SU-DHL-6 (cell line): ENCODE measurements at regions not wholly inside any gene's neighbourhood (a gene's known extent, or its start where the extent isn't known, plus 50 kb on each side); places are given as distances from the start of the nearest gene placed in this dataset.

Experiments used
- H2AFZ ChIP-seq: fragments of 200-600 bp; sonication (generic); 2 replicates; pipeline ENCODE4 v1.6.1; 2014; ENCODE audit warnings: low read depth, mild to moderate bottlenecking, moderate library complexity, mixed read lengths, antibody characterized with exemption, low read length; ENCODE audit not compliant: severe bottlenecking
- H3F3A ChIP-seq: fragments of 200-600 bp; shearing (Covaris generic); 2 replicates; pipeline ENCODE4 v1.6.0; 2016; ENCODE audit warnings: antibody characterized with exemption, mild to moderate bottlenecking; ENCODE audit not compliant: insufficient read depth
- H3K27ac ChIP-seq: fragments of 200-600 bp; sonication (generic); 2 replicates; pipeline ENCODE4 v1.5.1; 2016; ENCODE audit warnings: low read depth, mild to moderate bottlenecking, low read length, moderate library complexity, mixed read lengths
- H3K27me3 ChIP-seq: fragments of 200-600 bp; sonication (generic), shearing (Covaris generic); 2 replicates; pipeline ENCODE4 v1.6.0; 2014; ENCODE audit warnings: mild to moderate bottlenecking, low read length
- H3K36me3 ChIP-seq: fragments of 200-600 bp; sonication (generic); 2 replicates; pipeline ENCODE4 v1.6.1; 2014; ENCODE audit warnings: mild to moderate bottlenecking, low read length, mixed read lengths
- H3K4me2 ChIP-seq: fragments of 300-600, 200-600 bp; shearing (Covaris generic), sonication (generic); 2 replicates; pipeline ENCODE4 v1.6.0; 2014; ENCODE audit warnings: low read length, low read depth, mild to moderate bottlenecking; ENCODE audit not compliant: poor library complexity, severe bottlenecking
- H3K4me3 ChIP-seq: fragments of 200-600 bp; sonication (generic); 2 replicates; pipeline ENCODE4 v1.5.1; 2014; ENCODE audit warnings: antibody characterized with exemption, low read length, mild to moderate bottlenecking, mixed read lengths; ENCODE audit not compliant: insufficient read depth, poor library complexity, severe bottlenecking
- H3K79me2 ChIP-seq: fragments of 200-600 bp; sonication (generic); 2 replicates; pipeline ENCODE4 v1.6.1; 2014; ENCODE audit warnings: mild to moderate bottlenecking, low read length, moderate library complexity; ENCODE audit not compliant: insufficient read depth
- H3K9ac ChIP-seq: fragments of 200-600 bp; sonication (generic); 2 replicates; pipeline ENCODE4 v1.7.0; 2014; ENCODE audit warnings: mild to moderate bottlenecking, low read length
- H3K9me2 ChIP-seq: fragments of 200-600 bp; sonication (generic); replicated peaks from 2 replicates; pipeline ENCODE4 v1.6.1; 2014; ENCODE audit warnings: low read length; ENCODE audit not compliant: insufficient read depth
- H3K9me3 ChIP-seq: fragments of 200-600 bp; sonication (generic); 2 replicates; pipeline ENCODE4 v1.6.1; 2014; ENCODE audit warnings: low read length, mixed read lengths; ENCODE audit not compliant: insufficient read depth
- H4K20me1 ChIP-seq: fragments of 200-600 bp; sonication (generic); 2 replicates; pipeline ENCODE4 v1.6.1; 2014; ENCODE audit warnings: low read depth, mild to moderate bottlenecking, antibody characterized with exemption, low read length, moderate library complexity, mixed read lengths
- CTCF ChIP-seq: fragments of 200-600 bp; sonication (generic); IDR thresholded peaks from one replicate; pipeline ENCODE4 v1.5.1; 2017; ENCODE audit warnings: antibody characterized with exemption, mild to moderate bottlenecking, low read length, moderate library complexity; ENCODE audit not compliant: insufficient read depth, poor library complexity, severe bottlenecking
- EZH2phosphoT487 ChIP-seq: fragments of 200-600 bp; sonication (generic), shearing (Covaris generic); conservative IDR thresholded peaks from 2 replicates; pipeline ENCODE4 v1.6.1; 2018; ENCODE audit warnings: mild to moderate bottlenecking, antibody characterized with exemption, low read length, moderate library complexity, mixed read lengths

GRCh38 chr4:179415847-179416223 is 1973.6 kb upstream of the AGA start:
- no peaks in the 10 kb centered on the region for H4K20me1 ChIP-seq
- TF ChIP-seq EZH2phosphoT487 (no peak), CTCF (no peak)
- no peaks in the 10 kb centered on the region for H3K79me2 ChIP-seq
- no peak overlapping the region for H3K4me2 ChIP-seq
- H3K36me3 ChIP-seq, result no peaks in the 10 kb centered on the region
- H3K9me2 ChIP-seq, result 0 out of 2 replicates have a peak, but pooled peaks cover 3% of the 10 kb centered on the region
- H3K27me3 ChIP-seq, result no peaks in the 10 kb centered on the region
- no peak overlapping the region for H3K4me3 ChIP-seq
- H3K9ac ChIP-seq, result no peak overlapping the region
- no peak overlapping the region for H2AFZ ChIP-seq
- no peak overlapping the region for H3K27ac ChIP-seq
- no peaks in the 10 kb centered on the region for H3F3A ChIP-seq
- H3K9me3 ChIP-seq, result no peaks in the 10 kb centered on the region

GRCh38 chr4:179417357-179417756 is 1975.1 kb upstream of the AGA start:
- Histone ChIP-seq H3K27me3 (no peaks in the 10 kb centered on the region), H3K4me3 (no peak overlapping the region), H3K36me3 (no peaks in the 10 kb centered on the region; the same call in 1 of the 2 replicates), H3K9me3 (no peaks in the 10 kb centered on the region), H3K9ac (no peak overlapping the region), H3K9me2 (0 out of 2 replicates have a peak, but pooled peaks cover 3% of the 10 kb centered on the region), H3F3A (no peaks in the 10 kb centered on the region), H2AFZ (no peak overlapping the region), H3K79me2 (no peaks in the 10 kb centered on the region), H3K27ac (no peak overlapping the region), H3K4me2 (no peak overlapping the region), H4K20me1 (no peaks in the 10 kb centered on the region)
- TF ChIP-seq CTCF (no peak), EZH2phosphoT487 (no peak)

- H3K27me3 ChIP-seq, result no peaks in the 10 kb centered on the region
- H3F3A ChIP-seq, result no peaks in the 10 kb centered on the region
- TF ChIP-seq EZH2phosphoT487 (no peak), CTCF (no peak)
- H4K20me1 ChIP-seq, result no peaks in the 10 kb centered on the region
- H3K9me2 ChIP-seq, result no peaks in the 10 kb centered on the region
- H2AFZ ChIP-seq, result no peak overlapping the region
- no peaks in the 10 kb centered on the region for H3K79me2 ChIP-seq
- no peak overlapping the region for H3K27ac ChIP-seq
- H3K9ac ChIP-seq, result no peak overlapping the region
- no peaks in the 10 kb centered on the region for H3K36me3 ChIP-seq
- no peak overlapping the region for H3K4me3 ChIP-seq
- no peak overlapping the region for H3K4me2 ChIP-seq
- no peaks in the 10 kb centered on the region for H3K9me3 ChIP-seq
Observed at GRCh38 chr4:179437962-179438361, 1995.7 kb upstream of the AGA start.

DNA sequence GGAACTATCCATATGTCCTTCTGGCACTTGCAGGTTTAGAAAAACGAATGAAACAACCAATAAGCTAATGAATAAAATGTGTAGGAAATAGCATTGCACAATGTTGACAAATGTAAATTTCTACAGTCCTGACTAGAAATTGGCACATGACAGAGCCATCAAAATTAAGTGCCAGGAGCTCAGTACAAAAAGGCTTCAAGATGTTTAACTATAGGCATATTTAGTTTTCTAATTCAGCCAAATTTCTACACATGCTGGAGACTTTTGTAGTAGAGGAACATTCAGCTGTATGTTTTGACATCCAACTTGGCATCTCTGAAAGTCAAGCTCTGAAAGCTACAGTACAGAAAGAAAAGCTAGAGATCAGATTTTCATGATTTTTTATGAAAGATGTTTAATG is 1999.4 kb upstream of the AGA start:
- Histone ChIP-seq H3K27me3 (no peaks in the 10 kb centered on the region), H3K4me2 (no peak overlapping the region), H3K36me3 (no peaks in the 10 kb centered on the region), H3K79me2 (no peaks in the 10 kb centered on the region), H4K20me1 (no peaks in the 10 kb centered on the region), H3K4me3 (no peak overlapping the region), H3F3A (no peaks in the 10 kb centered on the region), H3K9ac (no peak overlapping the region), H2AFZ (no peak overlapping the region), H3K9me2 (no peaks in the 10 kb centered on the region), H3K27ac (no peak overlapping the region), H3K9me3 (no peaks in the 10 kb centered on the region)
- no peak for TF ChIP-seq EZH2phosphoT487
- no peak for TF ChIP-seq CTCF
